Esophagus muscularis mucosa (tissue), 3 donors: ENCODE measurements at regions not wholly inside any gene's neighbourhood (a gene's known extent, or its start where the extent isn't known, plus 50 kb on each side); places are given as distances from the start of the nearest gene placed in this dataset.

ENCODE experiments used
- CTCF ChIP-seq, 3 experiments: fragments of 200-600 bp in 2 of 3; fragments of 450-650 bp in 1 of 3; sonication (generic) in 2 of 3; IDR thresholded peaks; one replicate each; pipeline ENCODE4 v1.5.1; 2017 to 2019; ENCODE audit warnings: antibody characterized with exemption in 3 of 3, mild to moderate bottlenecking in 2 of 3, moderate library complexity in 1 of 3
- POLR2A ChIP-seq: fragments of 450-650 bp; IDR thresholded peaks from one replicate; pipeline ENCODE4 v1.6.1; 2017; ENCODE audit warnings: antibody characterized with exemption, moderate library complexity, mild to moderate bottlenecking, low read depth

- no peak for TF ChIP-seq CTCF (IDR thresholded peaks at IDR 0.05)
- TF ChIP-seq POLR2A, result no peak
Measured at GRCh38 chr3:117927825-117928224, 1106.8 kb downstream of the IGSF11 start.
